Liver (tissue), 8 donors: ENCODE measurements at regions not wholly inside any gene's neighbourhood (a gene's known extent, or its start where the extent isn't known, plus 50 kb on each side); places are given as distances from the start of the nearest gene placed in this dataset.

Experiments used
- DNase-seq: peaks from one replicate; pipeline ENCODE4 v3.0.0-alpha.2; 2017; ENCODE audit warnings: low spot score
- H3K27ac ChIP-seq, 2 donors: one replicate each; pipeline ENCODE4 v1.7.0; 2013; ENCODE audit warnings: inconsistent platforms in 2 of 2, low read length in 2 of 2, control low read depth in 1 of 2, low read depth in 1 of 2, mild to moderate bottlenecking in 1 of 2
- H3K27me3 ChIP-seq, 4 donors: one replicate each; pipeline versions ENCODE4 v1.6.1 to v1.7.0; 2013; ENCODE audit warnings: low read length in 3 of 4, inconsistent platforms in 1 of 4, mild to moderate bottlenecking in 1 of 4, moderate library complexity in 1 of 4; ENCODE audit not compliant: control insufficient read depth in 4 of 4, insufficient read depth in 4 of 4
- H3K36me3 ChIP-seq, 4 donors: one replicate each; pipeline versions ENCODE4 v1.6.1 to v1.7.0; 2013; ENCODE audit warnings: low read length in 3 of 4, mild to moderate bottlenecking in 3 of 4, low read depth in 1 of 4, moderate library complexity in 1 of 4; ENCODE audit not compliant: control insufficient read depth in 4 of 4, insufficient read depth in 3 of 4
- H3K4me1 ChIP-seq, 4 donors: one replicate each; pipeline versions ENCODE4 v1.6.1 to v1.7.0; 2013; ENCODE audit warnings: low read length in 3 of 4, mild to moderate bottlenecking in 3 of 4, moderate library complexity in 1 of 4; ENCODE audit not compliant: control insufficient read depth in 4 of 4, insufficient read depth in 4 of 4
- H3K4me3 ChIP-seq, 3 donors: one replicate each; pipeline versions ENCODE4 v1.6.1 to v1.7.0; 2013; ENCODE audit warnings: low read length in 3 of 3, control low read depth in 1 of 3, low read depth in 1 of 3, mild to moderate bottlenecking in 1 of 3
- H3K9ac ChIP-seq, 2 donors: one replicate each; pipeline ENCODE4 v1.7.0; 2013; ENCODE audit warnings: low read length in 2 of 2, mild to moderate bottlenecking in 2 of 2, moderate library complexity in 2 of 2, control low read depth in 1 of 2, low read depth in 1 of 2
- H3K9me3 ChIP-seq, 4 donors: one replicate each; pipeline versions ENCODE4 v1.6.1 to v1.7.0; 2013; ENCODE audit warnings: low read length in 3 of 4; ENCODE audit not compliant: control insufficient read depth in 4 of 4
- ATF3 ChIP-seq: IDR thresholded peaks from 2 replicates; pipeline ENCODE4 v1.6.1; 2016; ENCODE audit warnings: antibody characterized with exemption
- CTCF ChIP-seq: fragments of 150-350 bp; IDR thresholded peaks from 2 replicates; pipeline ENCODE4 v1.5.1; 2017; ENCODE audit warnings: improper control_type of control experiment, low read depth, low read length; ENCODE audit not compliant: missing input control
- FOXA1 ChIP-seq: IDR thresholded peaks from 2 replicates; pipeline ENCODE4 v1.6.1; 2016; ENCODE audit warnings: antibody characterized with exemption
- GABPA ChIP-seq, 2 donors: IDR thresholded peaks in 1 of 2; conservative IDR thresholded peaks in 1 of 2; 2 replicates each; pipeline ENCODE4 v1.6.1; 2016; ENCODE audit warnings: antibody characterized with exemption in 2 of 2, mild to moderate bottlenecking in 1 of 2, moderate library complexity in 1 of 2
- HNF4A ChIP-seq, 2 donors: conservative IDR thresholded peaks; 2 replicates each; pipeline ENCODE4 v1.6.1; 2016; ENCODE audit warnings: antibody characterized with exemption in 2 of 2, mild to moderate bottlenecking in 2 of 2
- HNF4G ChIP-seq: IDR thresholded peaks from 2 replicates; pipeline ENCODE4 v1.6.1; 2016; ENCODE audit warnings: antibody characterized with exemption
- JUND ChIP-seq, 2 donors: IDR thresholded peaks; 2 replicates each; pipeline ENCODE4 v1.6.1; 2016; ENCODE audit warnings: antibody characterized with exemption in 2 of 2
- REST ChIP-seq: IDR thresholded peaks from 2 replicates; pipeline ENCODE4 v1.6.1; 2016; ENCODE audit warnings: antibody characterized with exemption, mild to moderate bottlenecking
- RXRA ChIP-seq, 2 donors: IDR thresholded peaks; 2 replicates each; pipeline ENCODE4 v1.6.1; 2017 to 2018; ENCODE audit warnings: antibody characterized with exemption in 2 of 2, mild to moderate bottlenecking in 1 of 2
- YY1 ChIP-seq: IDR thresholded peaks from 2 replicates; pipeline ENCODE4 v1.6.1; 2016; ENCODE audit warnings: antibody characterized with exemption, mild to moderate bottlenecking
- WGBS: extraction: QIAGEN DNeasy Blood & Tissue Kit; methylation state at CpG from one replicate; pipeline ENCODE4 v1.1.7; 2013; 5-methylcytosine and 5-hydroxymethylcytosine counted together
- TF ChIP-seq, protein P1 (sequence below): IDR thresholded peaks from 2 replicates; pipeline ENCODE4 v1.6.1; 2016; ENCODE audit warnings: antibody characterized with exemption
- donor health status: healthy.
- donor health status: healthy.
- donor health status: healthy.
- donor health status: healthy.
- donor health status: healthy.

- Histone ChIP-seq H3K36me3 (no peaks in the 10 kb centered on the region), H3K27ac (no peak overlapping the region), H3K27me3 (no peaks in the 10 kb centered on the region), H3K9ac (no peak overlapping the region), H3K9me3 (no peaks in the 10 kb centered on the region), H3K4me1 (no peaks in the 10 kb centered on the region), H3K4me3 (no peak overlapping the region)
- 52% methylated on average over 6 of the region's 6 CpGs for WGBS
- DNase-seq: no peak
- no peak for TF ChIP-seq CTCF
- TF ChIP-seq YY1: no peak
- TF ChIP-seq JUND (IDR thresholded peaks at IDR 0.05): no peak
- TF ChIP-seq, protein P1, sequence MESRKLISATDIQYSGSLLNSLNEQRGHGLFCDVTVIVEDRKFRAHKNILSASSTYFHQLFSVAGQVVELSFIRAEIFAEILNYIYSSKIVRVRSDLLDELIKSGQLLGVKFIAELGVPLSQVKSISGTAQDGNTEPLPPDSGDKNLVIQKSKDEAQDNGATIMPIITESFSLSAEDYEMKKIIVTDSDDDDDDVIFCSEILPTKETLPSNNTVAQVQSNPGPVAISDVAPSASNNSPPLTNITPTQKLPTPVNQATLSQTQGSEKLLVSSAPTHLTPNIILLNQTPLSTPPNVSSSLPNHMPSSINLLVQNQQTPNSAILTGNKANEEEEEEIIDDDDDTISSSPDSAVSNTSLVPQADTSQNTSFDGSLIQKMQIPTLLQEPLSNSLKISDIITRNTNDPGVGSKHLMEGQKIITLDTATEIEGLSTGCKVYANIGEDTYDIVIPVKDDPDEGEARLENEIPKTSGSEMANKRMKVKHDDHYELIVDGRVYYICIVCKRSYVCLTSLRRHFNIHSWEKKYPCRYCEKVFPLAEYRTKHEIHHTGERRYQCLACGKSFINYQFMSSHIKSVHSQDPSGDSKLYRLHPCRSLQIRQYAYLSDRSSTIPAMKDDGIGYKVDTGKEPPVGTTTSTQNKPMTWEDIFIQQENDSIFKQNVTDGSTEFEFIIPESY: no peak
These were observed 290.6 kb downstream of the CBLN4 start for GRCh38 chr20:55714736-55715135.

DNA sequence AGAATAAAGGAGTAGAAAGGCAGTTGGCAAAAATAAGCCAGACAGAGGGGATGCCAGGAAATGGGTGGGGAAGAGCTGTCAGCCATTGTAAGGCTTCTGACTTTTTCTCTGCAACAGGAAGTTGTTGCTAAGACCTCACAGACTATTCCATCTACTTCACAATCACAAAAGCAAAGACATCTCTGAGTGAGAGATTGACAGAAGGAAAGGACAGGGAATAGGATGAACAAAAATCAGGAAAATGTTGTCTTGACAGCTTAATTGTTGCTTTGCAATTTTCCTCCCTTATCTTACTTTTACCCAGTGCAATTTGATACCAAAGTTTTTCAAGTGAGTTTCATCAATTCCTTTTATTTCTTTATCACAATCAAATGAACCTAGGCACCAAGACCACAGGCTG lies 291.2 kb downstream of the CBLN4 start:
- Histone ChIP-seq H3K36me3 (no peaks in the 10 kb centered on the region), H3K4me1 (no peaks in the 10 kb centered on the region), H3K9me3 (no peaks in the 10 kb centered on the region), H3K27me3 (no peaks in the 10 kb centered on the region), H3K4me3 (no peak overlapping the region), H3K9ac (no peak overlapping the region), H3K27ac (no peak overlapping the region)
- no peak for TF ChIP-seq RXRA (IDR thresholded peaks at IDR 0.05)
- no peak for TF ChIP-seq HNF4A (conservative IDR thresholded peaks at IDR 0.05)
- TF ChIP-seq CTCF: no peak
- DNase-seq: no peak

GRCh38 chr20:55704458-55704857 lies 300.9 kb downstream of the CBLN4 start:
- H3K27ac ChIP-seq: no peak overlapping the region
- H3K9me3 ChIP-seq: no peaks in the 10 kb centered on the region
- WGBS: 59% methylated on average over 3 of the region's 3 CpGs
- no peak overlapping the region for H3K4me3 ChIP-seq
- H3K4me1 ChIP-seq: no peaks in the 10 kb centered on the region
- DNase-seq: no peak
- H3K9ac ChIP-seq: no peak overlapping the region
- TF ChIP-seq HNF4G (no peak), REST (no peak), ATF3 (no peak), CTCF (no peak), GABPA (IDR thresholded peaks at IDR 0.05 in 1 of 2, conservative IDR thresholded peaks at IDR 0.05 in 1 of 2) (no peak), FOXA1 (no peak)
- no peaks in the 10 kb centered on the region for H3K36me3 ChIP-seq
- no peaks in the 10 kb centered on the region for H3K27me3 ChIP-seq
